GM04504 (cell line): ENCODE measurements at regions not wholly inside any gene's neighbourhood (a gene's known extent, or its start where the extent isn't known, plus 50 kb on each side); places are given as distances from the start of the nearest gene placed in this dataset.
"Not testable (repeated sequence)": the region's sequence is repeated elsewhere in the genome, so short reads cannot be mapped to it uniquely, and the experiment has no call there.

Experiments
- DNase-seq: peaks from one replicate; pipeline ENCODE4 v3.0.0-alpha.2; 2012; ENCODE audit warnings: low read depth

DNA sequence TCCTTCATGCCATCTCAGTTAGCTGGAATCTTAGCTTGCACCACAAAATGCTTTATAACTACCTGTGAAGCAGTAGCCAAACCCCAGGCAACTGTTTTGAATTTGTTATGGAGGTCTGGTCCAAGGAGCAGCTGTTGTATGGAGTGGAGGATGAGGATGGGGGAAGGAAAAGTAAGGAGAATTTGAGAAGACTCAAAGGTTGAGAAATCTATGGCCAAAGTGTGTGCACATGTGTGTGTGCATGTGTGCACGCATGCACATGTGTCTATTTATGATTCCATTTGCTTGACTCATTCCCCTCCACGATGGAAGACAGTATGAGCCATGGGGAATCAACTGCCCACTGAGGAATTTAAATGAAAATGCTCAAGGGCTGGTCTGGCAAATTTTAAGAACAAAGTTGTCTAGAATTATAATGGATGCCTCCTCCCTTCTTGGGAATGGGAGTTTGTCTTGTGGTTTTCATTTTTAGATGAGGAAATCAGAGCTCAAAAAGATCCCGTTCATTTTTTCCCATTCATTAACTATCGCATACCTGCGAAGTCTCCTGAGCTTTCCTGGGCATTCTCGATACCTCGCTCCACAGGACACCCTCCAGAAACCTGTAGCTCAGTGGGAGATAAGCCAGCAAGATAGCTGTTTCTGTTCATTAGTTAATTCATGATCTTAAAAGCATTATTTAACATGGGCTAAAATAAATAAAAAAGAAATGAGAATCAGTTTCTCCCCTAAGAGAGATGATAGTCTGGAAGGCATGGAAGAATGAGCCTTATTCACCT lies 152.3 kb upstream of the NEDD9 start:
- peak; percentile 20 for DNase-seq

DNA sequence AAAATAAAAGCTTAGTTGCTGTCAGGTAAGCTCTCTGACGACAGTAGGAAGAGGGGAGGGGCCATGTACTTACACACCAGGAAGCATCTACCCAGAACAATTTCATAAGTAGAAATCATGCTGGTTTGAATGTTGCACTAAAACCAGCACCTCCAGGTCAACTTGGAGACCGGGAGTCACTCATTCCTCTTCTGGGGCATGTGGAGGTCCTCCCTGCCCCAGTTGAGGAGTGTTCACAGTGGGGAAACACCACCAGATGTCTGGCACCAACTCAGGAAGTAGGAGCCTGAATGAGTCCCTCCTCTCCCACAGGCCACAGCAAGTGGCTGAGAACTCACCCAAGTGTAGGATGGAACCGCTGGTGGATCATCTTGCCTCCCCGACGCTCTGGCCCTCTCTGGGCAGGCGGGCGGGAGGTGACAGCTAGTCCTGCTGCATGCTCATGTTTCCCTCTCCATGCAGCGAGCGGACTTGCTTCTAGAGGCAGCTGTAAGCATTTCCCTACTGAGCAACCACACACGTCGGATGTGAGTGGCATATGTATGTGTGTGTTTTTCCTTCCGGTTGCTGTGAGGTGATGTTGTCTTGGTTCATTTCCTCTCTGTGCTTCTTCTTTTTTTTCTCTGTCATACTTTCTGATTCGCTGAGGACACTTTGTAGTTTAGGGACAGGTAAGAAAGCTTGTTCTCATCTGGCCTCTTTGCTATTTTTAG lies 149.5 kb upstream of the NEDD9 start:
- DNase-seq, result no peak

DNA sequence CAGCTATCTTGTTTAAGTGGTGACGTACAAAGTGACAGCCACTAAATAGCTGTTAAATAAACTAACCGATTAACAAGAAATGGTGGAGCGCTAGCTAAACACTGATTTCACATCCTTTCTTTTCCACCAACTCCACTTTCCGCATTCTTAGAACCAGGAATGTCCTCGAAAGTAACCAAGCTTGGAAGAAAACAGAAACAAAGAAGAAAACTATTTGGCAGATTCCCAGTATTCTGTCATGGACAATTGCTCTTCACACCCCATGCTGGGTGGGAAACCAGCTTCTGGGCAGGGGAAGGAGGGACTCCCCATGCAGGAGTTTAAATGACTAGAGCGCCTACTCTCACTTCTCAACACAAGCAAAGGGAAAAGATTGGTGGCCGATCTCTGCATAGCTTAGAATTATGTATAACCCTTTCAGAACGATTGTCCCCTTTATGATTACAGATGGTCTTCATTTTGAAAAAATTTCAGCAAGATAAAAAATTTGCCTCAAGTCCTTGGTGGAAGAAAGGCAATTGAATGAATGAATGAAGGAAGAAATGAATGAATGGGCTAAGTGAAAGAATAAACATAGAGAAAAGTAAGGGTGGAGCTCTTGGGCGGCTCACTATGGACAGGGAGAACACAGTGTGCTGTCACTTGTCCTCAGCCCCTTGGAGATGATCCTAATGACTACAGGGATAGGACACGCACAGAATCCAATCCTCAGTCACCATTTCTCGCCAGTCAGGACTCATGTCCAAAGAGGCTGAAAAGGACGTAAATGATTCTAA lies 148.7 kb upstream of the NEDD9 start:
- DNase-seq, result no peak

DNA sequence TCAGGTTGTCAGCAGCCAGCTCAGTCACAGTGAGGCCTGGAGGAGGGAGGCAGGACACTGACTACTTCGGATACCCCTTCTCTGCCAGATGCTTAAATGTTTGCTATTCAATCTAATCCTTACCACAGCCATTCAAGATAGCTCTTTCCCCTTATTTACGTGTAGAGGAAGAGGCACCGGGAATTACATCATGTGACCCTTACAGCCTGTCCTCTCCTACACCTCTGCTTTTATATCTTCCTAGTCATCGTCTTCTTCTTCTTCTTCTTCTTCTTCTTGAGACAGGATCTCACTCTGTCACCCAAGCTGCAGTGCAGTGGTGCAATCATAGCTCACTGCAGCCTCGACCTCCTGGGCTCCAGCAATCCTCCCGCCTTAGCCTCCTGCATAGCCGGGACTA lies 148.1 kb upstream of the NEDD9 start:
- no peak for DNase-seq

DNA sequence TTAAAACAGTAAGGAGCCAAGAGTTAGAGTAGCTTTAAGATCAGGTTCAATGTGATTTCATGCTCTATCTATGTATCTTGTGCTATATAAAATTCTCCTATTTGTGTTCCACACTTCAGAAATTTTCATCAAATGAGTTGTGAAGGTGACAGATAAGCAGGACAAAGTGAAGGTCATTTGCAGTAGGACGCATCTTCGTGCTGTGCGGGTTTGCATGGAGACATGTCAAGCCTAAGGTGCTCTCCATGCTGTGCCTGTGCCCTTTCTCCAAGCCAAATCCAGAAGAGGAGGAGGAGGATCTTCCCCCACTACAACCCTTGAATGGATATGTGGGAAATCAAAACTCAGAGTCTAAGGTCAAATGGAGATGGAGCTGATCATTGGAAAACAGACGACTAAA lies 147.3 kb upstream of the NEDD9 start:
- DNase-seq, result no peak

DNA sequence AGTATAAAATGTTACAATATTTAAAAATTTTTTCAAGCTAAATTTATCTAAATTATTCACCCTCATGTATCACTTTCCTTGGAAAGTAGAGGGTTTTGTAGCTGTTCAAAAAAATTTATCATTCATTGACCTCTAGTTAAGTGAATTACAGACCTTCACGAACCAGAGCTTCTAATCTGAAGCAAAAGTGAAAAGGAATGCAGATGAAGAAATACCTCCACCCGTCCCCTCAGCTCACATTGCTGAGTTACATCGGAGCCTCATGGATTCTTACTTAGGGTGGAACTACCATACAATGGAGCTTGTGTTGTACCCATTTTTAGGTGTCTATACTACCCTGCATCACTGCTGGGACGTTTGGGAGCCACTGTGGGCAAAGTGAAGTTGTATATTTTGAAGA lies 146.2 kb upstream of the NEDD9 start:
- DNase-seq, result no peak

DNA sequence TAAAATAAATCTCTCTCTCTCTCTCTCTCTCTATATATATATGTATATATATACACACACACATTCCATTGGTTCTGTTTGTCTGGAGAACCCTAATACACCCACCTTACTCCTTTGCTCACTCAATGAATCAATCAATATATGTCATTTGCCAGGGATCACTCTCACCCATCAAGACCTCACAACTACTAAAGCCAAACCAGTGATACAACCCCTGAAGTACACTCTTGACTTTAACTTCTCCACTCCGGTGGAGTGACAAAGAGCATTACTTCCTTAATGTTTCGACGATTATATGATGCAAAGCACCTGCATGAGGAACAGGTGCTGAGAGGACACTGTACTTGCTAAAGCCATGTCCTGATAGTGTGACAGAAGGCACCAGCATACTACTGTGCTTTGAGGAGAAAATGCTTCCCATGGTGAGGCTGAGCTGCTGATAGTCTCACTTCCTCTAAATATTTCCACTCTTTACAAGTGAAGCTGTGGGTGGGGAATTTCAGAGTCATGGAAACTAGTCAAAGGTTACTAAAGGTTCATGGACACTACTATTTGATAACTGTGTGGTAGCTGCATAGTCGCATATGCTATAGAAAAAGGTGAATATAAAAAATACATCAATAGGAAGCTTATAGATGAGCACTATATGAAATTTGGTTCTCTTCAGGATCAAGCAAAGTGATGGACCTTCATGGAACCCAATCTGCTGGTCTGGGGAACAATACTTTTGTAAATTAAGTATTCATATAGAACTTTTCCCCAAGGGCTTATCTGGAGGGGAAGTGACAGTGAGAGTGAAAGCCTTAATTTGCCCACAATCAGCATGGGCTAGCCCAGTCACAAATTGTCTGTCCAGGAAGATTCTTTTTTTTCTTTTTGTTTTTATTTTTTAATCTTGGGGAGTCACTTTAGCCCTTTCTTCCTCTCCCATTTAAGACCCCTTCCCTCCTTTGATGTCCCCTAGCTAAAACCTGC lies 141.9 kb upstream of the NEDD9 start:
- DNase-seq, result no peak

DNA sequence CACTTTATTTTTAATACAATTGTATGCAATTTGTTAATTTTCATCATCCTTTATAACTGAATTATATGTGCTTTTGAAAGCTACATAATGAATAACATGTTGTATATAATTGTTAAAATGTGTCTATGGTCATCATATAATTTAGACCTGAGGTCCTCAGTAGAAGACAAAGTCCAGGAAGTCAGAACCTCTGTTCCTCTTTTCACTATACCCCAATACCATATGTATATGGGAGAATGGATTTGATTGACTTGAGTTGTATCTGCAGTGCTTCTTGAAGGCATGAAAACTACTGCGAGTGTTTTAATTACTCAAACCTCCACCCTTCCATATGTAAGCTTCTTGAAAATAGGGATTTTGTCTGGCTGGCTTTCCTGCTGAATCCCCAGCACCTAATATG lies 140.7 kb upstream of the NEDD9 start:
- no peak for DNase-seq

DNA sequence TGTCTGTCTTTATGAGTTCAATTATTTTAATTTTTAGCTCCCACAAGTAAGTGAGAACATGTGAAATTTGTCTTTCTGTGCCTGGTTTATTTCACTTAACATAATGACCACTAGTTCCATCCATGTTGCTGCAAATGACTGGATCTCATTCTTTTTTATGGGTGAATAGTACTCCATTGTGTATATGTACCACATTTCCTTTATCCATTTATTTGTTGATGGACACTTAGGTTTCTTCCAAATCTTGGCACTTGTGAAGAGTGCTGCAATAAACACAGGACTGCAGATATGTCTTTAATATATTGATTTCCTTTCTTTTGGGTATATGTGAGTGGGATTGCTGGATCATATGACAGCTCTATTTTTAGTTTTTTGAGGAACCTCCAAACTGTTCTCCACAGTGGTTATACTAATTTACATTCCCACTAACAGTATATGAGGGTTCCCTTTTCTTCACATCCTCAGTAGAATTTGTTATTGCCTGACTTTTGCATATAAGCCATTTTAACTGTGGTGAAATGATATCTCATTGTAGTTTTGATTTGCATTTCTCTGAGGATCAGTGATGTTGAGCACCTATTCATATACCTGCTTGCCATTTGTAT lies 139.8 kb upstream of the NEDD9 start:
- not testable (repeated sequence) for DNase-seq

DNA sequence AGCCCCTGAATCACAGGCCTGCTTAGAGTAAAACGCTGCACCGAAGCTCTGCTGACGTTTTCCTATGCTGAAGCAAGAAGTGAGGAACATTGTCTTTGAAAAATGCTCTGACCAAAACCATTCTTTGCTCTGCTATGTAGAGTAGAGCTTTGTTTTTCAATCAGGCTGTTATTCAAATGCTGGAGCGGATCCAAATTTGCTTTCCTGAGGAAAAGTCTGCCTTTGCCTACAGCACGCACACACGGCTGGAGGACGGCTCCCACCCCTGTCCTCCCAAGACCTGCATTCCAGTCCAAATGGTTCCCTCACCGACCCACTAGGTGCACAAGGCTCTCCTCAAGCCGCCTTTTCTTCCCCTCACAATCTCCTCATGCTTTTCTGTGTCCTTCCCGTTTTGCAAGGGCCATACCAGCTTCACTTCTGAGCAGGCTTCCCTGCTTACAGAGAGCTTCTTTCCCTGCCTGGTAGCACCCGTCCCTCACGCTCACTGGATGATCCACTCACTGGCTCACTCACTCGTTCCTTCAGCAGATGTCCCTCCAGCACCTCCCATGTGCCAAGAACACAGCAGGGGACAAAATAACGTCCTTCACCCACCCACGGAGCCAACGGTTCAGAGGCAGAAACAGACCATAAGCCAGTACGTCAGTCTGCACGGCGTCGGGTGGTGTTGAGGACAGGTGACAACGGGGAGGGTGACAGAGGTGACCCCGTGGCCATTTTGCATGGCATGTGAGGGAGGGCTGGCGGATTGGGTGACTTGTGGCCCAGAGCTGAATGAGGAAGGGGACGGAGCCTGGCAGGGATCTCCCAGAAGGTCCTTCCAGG lies 137.9 kb upstream of the NEDD9 start:
- no peak for DNase-seq

DNA sequence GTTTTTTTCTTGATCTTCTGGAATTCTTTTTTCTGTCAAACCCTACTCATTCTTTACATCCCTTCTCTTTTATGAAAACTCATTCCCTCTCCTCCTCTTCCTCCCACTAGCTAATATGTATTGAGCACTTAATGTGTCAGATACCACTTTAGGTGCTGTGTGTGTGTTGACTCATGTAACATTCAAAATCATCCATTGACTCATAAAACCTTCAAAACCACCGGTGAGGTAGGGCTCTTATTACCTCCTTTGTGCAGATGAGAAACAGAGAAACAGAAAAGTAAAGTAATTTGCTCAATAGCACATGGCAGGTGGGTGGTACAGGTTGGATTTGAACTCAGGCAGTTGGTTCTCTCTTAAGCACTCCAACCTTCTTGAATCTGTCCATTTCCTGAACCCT lies 136.3 kb upstream of the NEDD9 start:
- DNase-seq, result no peak

DNA sequence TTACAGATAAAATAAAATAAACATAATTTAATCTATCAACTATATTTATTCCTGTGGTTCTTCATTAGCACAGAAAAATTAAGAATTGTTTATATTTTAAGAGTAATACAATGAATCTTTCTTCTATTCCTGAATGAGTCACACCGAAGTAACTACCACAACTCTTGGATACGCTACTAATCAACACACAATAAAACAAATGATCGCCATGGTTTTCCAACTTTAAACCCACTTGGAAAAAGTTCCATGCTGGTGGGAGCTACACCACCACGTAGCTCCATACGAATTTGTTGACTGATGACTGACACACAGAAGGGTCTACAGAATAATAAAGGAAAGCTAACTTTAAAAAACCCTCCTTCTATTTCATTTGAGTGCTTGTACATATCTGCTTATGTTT lies 135.8 kb upstream of the NEDD9 start:
- DNase-seq, result no peak

DNA sequence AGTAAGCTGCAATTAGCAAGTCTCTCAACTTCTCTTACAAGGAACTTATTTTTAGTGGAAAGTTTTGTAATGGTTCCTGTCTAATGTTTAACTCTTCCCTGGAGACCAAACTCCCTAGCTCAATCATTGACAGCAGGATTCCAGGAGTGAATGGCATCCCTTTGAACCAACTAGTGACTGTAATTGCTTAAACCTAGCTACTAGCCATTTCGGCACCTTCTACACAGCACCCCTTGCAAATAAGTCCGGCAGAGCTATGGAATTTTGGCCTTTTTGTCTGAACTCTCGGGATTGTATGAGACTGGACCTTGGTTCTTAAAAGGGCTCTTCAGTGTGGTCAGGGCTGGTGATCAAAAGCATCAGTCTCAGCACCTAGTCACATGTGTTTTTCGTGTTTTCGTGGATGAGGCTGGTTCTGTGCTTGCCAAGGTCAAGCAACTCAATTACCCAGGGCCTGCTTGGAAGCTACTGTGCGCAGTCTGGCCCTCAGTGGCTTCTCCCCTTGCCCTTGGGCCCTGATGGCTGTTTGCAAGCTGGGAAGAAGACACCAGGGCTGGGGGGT lies 135.3 kb upstream of the NEDD9 start:
- DNase-seq, result no peak

DNA sequence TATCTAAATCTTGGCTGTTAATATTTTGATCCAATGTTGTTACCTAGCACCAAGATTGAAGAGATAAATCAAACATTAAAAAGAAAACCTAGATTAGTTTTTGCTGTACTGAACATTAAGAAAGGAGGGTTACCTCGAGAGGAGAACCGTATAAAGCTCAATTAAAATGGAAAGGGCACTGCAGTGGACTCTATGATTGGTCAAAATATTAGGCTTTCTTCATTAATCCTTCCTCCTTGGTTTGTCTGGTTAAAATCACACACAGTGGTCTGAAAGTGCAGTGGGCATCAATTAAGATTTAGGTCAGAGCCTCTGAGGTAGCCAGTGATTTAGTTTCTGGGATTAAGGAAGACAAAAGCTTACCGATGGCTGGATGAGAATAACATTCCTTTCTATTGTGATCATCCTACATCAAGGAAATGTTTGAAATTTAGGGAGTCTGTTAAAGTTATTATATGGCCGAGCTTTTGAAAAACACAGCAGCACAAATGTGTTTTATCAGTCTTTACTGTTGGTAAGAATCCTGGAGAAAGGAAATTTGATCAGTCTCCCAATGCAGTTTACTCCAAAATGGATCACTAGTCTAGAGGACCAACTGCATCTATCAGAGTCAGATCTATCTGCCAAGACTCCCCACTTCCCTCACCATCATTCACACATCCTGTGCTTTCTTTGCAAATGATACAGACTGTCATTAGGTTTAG lies 134.6 kb upstream of the NEDD9 start:
- DNase-seq, result no peak

DNA sequence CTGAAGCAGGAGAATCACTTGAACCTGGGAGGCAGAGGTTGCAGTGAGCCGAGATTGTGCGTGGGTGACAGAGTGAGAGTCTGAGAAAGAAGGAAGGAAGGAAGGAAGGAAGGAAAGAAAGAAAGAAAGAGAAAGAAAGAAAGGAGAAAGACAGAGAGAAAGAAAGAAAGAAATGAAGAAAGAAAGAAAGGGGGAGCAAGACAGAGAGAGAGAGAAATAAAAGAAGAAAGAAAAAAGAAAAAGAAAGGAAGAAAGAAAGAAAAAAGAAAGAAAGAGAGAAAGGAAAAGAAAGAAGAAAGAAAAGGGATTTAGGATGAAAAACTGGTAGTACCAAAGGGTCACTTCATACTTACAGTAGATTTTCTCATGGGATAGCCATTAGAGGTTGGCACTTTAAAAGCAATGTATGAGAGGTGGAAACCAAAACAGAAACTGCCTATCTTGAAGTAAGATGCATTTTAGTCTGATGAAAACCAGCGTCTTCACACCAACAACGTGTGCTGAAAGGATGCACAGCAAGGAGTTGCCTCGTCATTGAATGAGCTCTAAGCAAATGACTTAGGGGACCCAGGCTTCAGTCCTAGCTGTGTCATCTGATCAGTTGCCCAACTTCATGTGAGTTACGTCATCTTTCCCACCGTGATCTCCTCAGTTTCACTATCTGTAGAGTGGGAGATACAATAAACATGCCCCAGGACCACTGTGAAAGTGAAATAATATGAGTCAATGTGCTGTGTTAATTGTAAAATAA lies 133.9 kb upstream of the NEDD9 start:
- DNase-seq, result no peak

DNA sequence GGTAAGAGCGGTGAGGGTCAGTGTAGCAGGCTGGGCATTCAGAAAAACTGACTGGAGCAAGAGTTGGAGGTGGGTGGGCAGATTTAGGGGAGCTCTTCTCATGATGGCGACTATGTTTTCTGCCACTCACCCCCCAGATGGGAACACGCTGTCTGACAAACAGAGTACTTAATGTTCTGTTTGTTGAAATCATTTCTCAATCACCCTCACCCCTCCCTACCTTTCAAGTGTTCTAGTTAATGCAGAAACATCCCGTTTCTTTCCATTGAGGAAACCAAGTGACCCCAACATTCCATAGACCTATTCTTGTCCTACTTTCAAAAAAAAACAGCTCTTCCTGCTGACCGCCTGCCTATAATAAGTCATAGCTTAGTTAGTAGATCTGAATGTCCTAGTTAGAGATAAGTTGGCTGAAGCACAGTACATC lies 132.5 kb upstream of the NEDD9 start:
- no peak for DNase-seq

DNA sequence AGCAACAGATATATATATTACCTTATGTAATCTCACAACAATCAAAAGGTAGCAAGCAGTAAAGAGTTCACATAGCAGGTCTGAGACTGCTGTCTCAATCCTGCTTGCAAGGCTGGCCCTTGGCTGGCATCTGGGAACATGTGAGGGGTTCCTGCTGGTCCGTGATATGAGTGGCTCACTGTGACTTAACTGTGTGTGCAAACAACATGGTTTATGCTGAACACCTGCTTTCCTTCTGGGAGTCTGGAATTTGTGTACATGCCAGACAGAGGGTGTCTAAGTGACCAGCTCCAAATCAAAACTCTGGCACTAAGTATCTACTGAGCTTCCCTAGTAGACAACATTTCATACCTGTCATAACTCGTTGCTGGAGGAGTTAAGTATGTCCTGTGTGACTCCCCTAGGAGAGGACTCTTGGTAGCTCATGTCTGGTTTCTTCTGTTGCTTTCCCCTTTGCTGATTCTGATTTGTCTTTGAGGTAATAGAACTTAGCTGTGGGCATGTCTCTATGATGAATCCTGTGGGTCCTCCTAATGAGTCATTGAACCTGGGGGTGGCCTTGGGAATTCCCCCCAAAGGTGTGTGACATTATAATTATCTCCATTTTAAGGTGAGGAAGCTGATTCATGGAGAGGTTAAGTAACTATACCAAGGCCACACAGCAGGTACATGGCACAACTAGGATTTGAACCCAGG lies 131.6 kb upstream of the NEDD9 start:
- DNase-seq, result no peak

DNA sequence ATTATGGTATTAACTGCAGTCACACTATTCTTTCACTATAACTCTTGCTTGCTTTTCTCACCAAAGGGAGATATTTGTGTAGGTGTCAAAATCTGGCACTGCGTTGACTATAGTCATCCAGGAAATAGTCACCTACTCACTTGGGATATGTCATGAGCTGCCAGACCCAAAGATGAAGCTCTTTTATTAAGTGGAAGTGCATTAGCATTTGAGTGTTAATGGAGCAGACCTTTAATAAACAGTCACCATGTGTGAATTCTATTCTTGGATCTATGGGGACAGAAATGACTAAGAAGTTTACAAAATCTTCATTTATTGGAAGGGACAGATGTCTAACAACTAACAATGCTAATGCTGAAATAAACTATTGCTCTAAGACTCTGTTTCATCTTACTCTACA lies 130.1 kb upstream of the NEDD9 start:
- DNase-seq, result no peak
